Hematopoietic multipotent progenitor cell treated with erythropoietin and hydrocortisone succinate and interleukin-3 and kit ligand, for 8 days (in vitro differentiated cells): ENCODE measurements at regions not wholly inside any gene's neighbourhood (a gene's known extent, or its start where the extent isn't known, plus 50 kb on each side); places are given as distances from the start of the nearest gene placed in this dataset.
"Not testable (repeated sequence)": the region's sequence is repeated elsewhere in the genome, so short reads cannot be mapped to it uniquely, and the experiment has no call there.

Experiments
- DNase-seq: peaks from one replicate; pipeline ENCODE4 v3.0.0-alpha.2; 2015

GRCh38 chr7:116342125-116342524 lies 131.8 kb downstream of the TES start:
- DNase-seq, result no peak

DNA sequence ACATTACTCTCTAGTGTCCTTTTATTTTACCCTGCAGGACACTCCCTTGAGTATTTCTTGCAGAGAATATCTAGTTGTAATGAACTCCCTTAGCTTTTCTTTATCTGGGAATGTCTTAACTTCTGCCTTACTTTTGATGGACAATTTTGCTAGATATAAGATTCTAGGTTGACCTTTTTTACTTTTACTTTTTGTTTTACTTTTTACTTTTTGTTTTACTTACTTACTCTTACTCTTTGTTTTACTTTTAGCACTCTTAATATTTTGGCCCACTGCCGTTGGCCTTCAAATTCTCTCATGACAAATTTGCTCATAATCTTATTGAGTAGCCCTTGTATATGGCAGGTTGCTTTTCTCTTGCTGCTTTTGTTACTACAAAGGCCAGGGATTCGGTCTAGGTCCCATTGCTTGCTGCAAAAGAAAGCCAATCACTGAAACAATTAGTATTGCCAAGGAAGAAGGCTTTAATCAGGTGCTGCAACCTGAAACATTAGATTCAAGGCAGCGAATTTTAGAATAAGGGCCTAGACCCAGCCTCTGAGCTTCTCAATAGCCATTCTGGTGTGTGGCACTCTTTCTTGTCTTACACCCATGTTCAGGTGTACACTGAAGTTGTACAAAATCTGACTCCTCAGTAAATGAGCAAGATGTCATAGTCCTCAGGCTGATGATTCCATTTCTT lies 137.0 kb downstream of the TES start:
- no peak for DNase-seq

GRCh38 chr7:116348346-116348745 lies 138.0 kb downstream of the TES start:
- no peak for DNase-seq

GRCh38 chr7:116351966-116352365 lies 141.6 kb downstream of the TES start:
- DNase-seq, result no peak

GRCh38 chr7:116353647-116354046 lies 143.3 kb downstream of the TES start:
- no peak for DNase-seq

DNA sequence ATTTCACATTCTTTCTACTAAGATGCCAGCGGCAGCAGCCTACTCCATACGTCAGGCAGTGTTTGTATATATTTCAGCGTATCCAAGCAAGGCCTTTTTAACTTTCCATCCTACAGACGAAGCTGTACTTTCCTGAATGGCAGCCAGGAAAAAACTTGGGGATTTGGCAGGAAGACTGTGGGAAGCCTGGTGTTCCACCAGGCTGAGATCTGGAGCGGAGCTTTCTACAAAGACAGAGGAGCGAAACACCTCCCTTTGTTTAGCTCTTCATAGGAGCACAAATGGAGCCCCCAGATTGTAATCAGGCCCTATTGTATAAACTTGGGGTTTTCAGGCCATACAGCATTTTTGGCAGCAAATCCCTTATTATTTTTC lies 143.8 kb downstream of the TES start:
- DNase-seq, result no peak

DNA sequence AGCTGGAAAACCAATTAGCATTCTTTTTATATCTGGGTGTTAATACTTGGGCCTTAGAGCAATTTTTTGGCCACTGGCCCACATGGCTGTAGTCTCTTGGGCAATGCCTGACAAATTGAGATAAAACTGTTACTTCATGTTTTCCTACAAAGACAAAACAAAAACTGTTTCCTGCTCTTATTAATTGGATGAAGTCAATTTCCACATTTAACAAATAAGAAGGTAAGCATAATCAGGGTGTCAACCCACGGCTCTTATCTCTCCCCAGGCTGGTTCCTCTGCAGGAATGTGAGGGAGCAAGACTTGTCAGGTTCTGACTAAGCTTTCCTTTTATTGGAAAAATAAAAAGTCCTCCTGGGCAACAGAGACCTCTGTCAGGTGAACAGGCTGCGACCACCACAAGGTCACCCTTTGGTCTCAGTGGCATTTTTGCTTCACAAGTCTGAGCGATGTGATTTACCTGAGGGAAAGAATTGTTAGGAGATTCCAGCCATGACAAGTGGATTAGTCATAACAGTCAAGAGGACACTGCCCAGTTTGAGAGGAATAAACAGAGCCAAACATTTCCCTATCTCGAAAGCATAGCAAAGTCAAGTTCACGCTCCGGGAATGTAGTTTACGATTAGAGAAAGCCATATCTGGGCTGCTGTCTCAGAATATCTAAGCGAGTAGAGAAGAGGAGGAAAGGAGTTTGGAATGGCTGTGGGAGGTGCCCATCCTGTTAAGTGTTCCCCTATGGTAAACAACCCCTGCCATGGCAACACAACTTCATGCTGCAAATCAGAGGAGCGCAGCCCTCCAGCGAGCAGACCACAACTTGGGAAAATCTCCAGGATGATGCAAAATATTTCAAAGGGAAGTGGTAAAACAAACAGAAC lies 144.4 kb downstream of the TES start:
- peak; percentile 69 for DNase-seq

DNA sequence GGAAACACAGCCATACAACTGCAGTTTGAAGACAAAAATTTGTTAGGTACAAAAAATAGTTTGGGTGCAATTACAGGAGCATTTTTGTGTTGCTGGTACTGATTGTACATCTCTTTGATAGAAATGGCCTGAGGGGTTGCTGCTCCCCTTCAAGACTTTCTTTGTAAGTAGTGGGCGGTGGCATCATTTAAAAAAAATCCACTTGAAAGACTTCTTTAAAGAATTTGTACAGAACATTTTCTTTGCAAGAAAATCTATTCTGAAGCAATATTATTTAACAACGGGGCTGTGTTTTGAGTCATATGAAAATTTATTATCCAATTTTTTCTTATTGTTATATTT lies 144.1 kb upstream of the CAV2 start:
- DNase-seq, result no peak

- no peak for DNase-seq
Observed at GRCh38 chr7:116356333-116356965, 143.1 kb upstream of the CAV2 start.

DNA sequence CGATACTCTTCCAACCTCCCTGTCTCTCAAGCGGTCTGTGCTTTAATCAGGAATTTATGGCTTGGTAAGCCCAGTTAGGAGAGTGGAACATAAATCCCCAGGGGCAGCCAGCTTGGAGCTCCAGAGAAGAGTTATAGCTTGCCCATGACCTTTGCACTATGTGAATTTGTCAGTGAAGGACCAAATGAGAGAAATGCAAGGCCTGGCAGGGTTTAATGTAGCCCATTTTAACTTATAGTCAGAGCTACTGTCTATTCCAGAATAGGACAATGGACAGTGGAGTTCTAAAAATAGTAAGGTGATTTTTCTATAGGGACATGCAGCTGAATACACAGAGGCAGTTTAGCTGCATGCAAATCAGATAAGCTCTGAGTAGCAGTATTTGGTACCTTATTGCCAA lies 142.6 kb upstream of the CAV2 start:
- DNase-seq, result no peak

DNA sequence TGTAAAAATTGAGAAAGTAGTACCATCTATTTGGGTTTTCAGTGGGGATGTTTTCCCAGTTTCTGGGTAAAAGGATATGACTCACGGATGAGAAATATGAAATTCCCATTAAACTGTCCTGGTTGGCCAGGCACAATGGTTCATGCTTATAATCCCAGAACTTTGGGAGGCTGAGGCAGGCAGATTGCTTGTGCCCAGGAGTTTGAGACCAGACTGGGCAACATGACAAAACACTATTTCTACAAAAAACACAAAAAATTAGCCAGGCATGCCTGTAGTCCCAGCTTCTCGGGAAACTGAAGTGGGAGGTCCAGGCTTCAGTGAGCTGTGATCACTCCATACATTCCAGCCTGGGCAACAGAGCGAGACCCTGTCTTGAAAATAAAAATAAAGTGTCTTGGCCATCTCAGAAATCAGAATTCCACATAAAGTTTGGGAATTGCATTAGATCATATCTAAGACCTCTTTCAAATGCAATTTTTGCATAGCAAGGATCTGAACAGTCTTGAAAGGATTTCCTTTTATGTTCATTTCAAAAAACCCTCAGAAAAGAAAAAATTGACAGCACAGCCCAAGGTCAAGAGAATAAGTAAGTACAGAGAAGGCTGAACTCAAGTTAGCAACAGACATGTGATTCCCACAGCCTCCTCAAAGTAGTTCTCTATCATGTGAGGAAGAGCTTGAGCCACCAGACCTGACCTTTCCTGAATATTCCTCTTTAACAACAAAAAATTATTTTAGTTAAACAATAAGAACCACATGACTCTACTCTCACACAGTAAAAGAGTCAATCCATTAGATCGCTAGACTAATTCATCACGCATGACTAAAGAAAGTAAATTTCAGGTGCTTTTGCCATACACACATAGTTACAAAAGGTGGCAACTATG lies 141.5 kb upstream of the CAV2 start:
- no peak for DNase-seq

DNA sequence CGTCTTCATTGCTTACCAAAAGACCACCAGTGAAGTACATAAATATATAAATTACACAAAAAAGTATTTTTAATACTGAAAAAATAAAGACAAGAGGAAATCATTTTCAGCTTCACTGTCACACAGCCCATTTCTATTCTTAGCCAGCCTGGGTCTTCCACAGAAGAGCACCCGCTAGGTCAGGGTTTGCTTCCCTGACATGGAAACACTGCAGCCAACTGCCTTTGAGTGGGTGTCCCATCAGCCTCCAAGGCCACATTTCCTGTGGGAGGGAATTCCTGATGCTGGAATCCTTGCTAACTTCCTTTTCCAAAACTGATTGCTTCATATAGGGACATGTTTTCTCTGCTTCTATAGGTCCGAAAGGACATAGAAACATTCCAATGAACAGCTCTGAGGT lies 137.8 kb upstream of the CAV2 start:
- DNase-seq, result no peak

DNA sequence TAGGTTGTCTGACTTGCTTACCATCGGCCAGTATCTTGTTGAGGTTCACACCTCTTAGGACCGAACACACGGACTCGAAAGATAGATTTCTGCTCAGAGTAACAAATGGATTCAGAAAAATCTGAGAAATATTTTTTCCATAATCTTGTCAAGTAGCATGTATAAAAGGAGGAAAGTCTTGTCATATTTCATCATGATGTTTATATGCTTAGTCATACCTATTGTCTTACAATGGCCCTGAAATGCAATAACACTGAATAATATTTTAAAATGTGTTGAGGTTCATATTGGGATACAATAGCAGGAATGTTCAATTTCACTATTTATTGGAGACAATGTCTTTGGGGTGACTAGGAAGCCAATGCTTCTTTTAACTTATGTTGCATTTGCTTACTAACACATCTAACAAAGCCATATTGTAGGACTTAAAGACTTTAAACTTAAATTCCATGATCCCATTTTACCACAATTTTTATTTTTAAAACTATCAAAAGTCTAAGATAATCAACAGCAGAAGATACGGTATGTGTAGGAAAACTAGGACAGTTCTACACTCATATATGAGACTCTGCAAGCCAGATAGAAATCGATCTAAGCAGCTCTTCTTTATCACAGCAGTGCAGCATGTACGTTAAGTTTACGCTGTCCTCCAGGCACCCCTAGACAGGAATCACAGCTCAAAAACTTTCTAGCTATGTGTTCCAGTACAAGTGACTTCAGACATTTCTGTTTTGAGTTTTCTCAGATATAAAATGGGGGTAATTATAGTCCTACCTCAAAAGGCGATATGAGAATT lies 135.7 kb upstream of the CAV2 start:
- no peak for DNase-seq

DNA sequence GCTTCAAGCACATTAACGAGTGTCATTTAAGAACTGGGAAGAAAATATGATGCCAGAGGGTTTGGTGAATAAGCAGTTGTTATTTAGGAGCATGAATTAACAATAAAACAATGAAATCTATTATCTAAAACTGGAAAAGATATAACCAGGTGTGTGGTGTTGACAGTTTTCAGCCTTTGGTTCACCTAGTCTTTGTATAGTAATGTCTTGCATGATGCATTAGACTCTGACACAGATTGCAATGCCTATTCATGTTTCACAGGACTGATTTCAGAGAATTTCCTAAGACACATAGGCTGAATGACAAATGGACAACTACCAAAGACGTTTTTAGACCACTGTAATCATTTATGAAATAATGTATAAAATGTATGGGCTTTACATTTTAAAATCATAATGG lies 135.1 kb upstream of the CAV2 start:
- DNase-seq, result no peak

DNA sequence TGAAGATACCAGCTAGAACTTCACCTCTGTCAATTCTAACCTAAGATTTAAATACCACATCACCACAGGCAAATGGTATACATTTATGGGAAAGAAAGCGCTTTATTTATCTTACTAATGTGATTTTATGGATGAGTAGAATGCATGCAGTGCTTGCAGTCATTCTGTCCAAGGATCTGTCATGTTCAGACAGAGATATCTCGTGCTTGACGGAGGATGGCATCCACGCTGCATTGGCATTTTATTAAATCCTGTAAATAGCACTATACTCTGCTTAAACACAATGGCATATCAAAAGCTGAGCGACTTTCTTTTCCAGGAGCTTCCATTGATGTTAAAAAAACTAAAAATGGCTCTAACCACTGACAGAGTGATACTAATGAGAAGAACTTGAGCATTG lies 133.7 kb upstream of the CAV2 start:
- no peak for DNase-seq

- no peak for DNase-seq
Observed at GRCh38 chr7:116367171-116367813, 132.2 kb upstream of the CAV2 start.

GRCh38 chr7:116368965-116369364 lies 130.6 kb upstream of the CAV2 start:
- DNase-seq, result no peak

DNA sequence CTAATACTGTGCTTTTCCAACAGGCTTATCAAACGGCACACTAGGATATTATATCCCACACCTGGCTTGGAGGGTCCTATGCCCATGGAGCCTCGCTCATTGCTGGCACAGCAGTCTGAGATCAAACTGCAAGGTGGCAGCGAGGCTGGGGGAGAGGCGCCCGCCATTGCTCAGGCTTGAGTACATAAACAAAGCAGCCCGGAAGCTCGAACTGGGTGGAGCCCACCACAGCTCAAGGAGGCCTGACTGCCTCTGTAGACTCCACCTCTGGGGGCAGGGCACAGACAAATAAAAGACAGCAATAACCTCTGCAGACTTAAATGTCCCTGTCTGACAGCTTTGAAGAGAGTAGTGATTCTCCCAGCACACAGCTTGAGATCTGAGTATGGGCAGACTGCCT lies 128.0 kb upstream of the CAV2 start:
- DNase-seq, result not testable (repeated sequence)

DNA sequence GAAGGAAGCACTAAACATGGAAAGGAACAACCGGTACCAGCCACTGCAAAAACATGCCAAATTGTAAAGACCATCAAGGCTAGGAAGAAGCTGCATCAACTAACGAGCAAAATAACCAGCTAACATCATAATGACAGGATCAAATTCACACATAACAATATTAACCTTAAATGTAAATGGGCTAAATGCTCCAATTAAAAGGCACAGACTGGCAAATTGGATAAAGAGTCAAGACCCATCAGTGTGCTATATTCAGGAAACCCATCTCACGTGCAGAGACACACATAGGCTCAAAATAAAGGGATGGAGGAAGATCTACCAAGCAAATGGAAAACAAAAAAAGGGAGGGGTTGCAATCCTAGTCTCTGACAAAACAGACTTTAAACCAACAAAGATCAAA lies 126.3 kb upstream of the CAV2 start:
- DNase-seq, result not testable (repeated sequence)

- DNase-seq, result no peak
Observed at GRCh38 chr7:116377721-116378120, 121.8 kb upstream of the CAV2 start.

DNA sequence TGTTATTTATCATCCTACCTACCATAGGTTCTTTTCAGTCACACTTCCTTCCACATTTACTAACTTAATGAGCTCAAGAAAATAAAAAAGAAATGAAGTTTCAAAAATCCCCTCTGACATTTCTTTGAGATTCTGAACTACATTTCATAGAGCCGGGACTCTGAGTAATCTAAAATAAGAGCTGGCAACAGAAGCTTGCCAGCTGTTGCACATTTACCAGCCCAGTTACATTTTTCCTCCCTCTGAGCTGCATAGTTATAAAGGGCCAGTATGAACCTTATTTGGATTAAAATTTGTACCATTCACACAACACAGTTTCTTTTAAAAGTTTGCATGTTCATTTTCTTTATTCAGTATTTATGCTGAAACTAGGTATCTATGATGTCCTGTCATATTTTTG lies 119.5 kb upstream of the CAV2 start:
- no peak for DNase-seq

DNA sequence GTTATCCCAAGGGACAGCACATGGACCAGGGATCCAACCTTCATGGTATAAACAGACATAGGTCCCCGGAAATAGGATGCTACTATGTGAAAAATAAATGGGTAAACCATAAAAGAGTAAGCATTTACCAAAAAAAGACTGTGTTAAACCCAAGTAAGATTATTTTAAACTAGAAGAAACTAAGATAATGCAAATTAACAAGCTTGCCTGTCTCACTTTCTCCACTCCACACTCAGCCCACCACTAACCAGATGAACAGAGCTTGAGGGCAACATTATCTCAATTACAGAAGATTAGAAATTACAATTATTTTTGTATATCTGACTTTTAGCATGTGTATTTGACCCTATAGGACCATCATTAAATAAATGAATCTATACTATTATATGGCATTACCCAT lies 117.2 kb upstream of the CAV2 start:
- no peak for DNase-seq
